Mesenchymal stem cell (in vitro differentiated cells and primary cell): ENCODE measurements at regions not wholly inside any gene's neighbourhood (a gene's known extent, or its start where the extent isn't known, plus 50 kb on each side); places are given as distances from the start of the nearest gene placed in this dataset.

Experiments used
- DNase-seq: peaks from one replicate; pipeline ENCODE4 v3.0.0-alpha.2; 2013
- H2AFZ ChIP-seq: one replicate; pipeline ENCODE4 v1.6.1; 2013; ENCODE audit warnings: low read depth, mild to moderate bottlenecking, control low read depth, inconsistent platforms, low read length, moderate library complexity
- H2AK5ac ChIP-seq: 2 replicates; pipeline ENCODE4 v1.6.1; 2013; ENCODE audit warnings: low read length, moderate library complexity, mild to moderate bottlenecking, inconsistent platforms; ENCODE audit not compliant: severe bottlenecking
- H2BK120ac ChIP-seq: one replicate; pipeline ENCODE4 v1.6.1; 2013; ENCODE audit warnings: low read depth, mild to moderate bottlenecking, inconsistent platforms, low read length, moderate library complexity
- H2BK12ac ChIP-seq, 2 experiments: one replicate each; pipeline ENCODE4 v1.6.1; 2013; ENCODE audit warnings: inconsistent platforms in 2 of 2, low read length in 2 of 2, mild to moderate bottlenecking in 2 of 2, moderate library complexity in 2 of 2, control low read depth in 1 of 2
- H2BK15ac ChIP-seq: one replicate; pipeline ENCODE4 v1.6.1; 2013; ENCODE audit warnings: mild to moderate bottlenecking, low read depth, inconsistent platforms; ENCODE audit not compliant: poor library complexity, severe bottlenecking
- H2BK5ac ChIP-seq: 2 replicates; pipeline ENCODE4 v1.6.1; 2013; ENCODE audit warnings: low read depth, mild to moderate bottlenecking, low read length, control low read depth, inconsistent platforms; ENCODE audit not compliant: poor library complexity, severe bottlenecking
- H3K14ac ChIP-seq, 2 experiments: one replicate each; pipeline ENCODE4 v1.6.1; 2013; ENCODE audit warnings: inconsistent platforms in 2 of 2, low read length in 2 of 2, control low read depth in 1 of 2, mild to moderate bottlenecking in 1 of 2, moderate library complexity in 1 of 2
- H3K18ac ChIP-seq, 2 experiments: one replicate each; pipeline ENCODE4 v1.6.1; 2013; ENCODE audit warnings: inconsistent platforms in 2 of 2, low read length in 2 of 2, control low read depth in 1 of 2, low read depth in 1 of 2, mild to moderate bottlenecking in 1 of 2
- H3K23ac ChIP-seq, 2 experiments: one replicate each; pipeline ENCODE4 v1.6.1; 2013; ENCODE audit warnings: inconsistent platforms in 2 of 2, low read length in 2 of 2, mild to moderate bottlenecking in 2 of 2, moderate library complexity in 2 of 2, control low read depth in 1 of 2
- H3K27ac ChIP-seq: 2 replicates; pipeline ENCODE4 v1.5.1; 2013; ENCODE audit warnings: mild to moderate bottlenecking, moderate library complexity, low read length, control low read depth, inconsistent platforms; ENCODE audit not compliant: poor library complexity, severe bottlenecking
- H3K27me3 ChIP-seq, 2 experiments: 2 replicates each; pipeline versions ENCODE4 v1.6.1 to v1.7.0; 2013; ENCODE audit warnings: low read length in 2 of 2, mild to moderate bottlenecking in 2 of 2, moderate library complexity in 2 of 2, control low read depth in 1 of 2, inconsistent platforms in 1 of 2; ENCODE audit not compliant: control insufficient read depth in 1 of 2, insufficient read depth in 1 of 2
- H3K36me3 ChIP-seq, 2 experiments: 2 replicates each; pipeline versions ENCODE4 v1.6.1 to v1.7.0; 2013; ENCODE audit warnings: low read length in 2 of 2, control low read depth in 1 of 2, inconsistent platforms in 1 of 2, low read depth in 1 of 2, mild to moderate bottlenecking in 1 of 2; ENCODE audit not compliant: insufficient read depth in 2 of 2, control insufficient read depth in 1 of 2
- H3K4ac ChIP-seq, 2 experiments: one replicate each; pipeline ENCODE4 v1.6.1; 2013; ENCODE audit warnings: inconsistent platforms in 2 of 2, low read length in 2 of 2, mild to moderate bottlenecking in 2 of 2, moderate library complexity in 2 of 2, control low read depth in 1 of 2, low read depth in 1 of 2
- H3K4me1 ChIP-seq: 2 replicates; pipeline ENCODE4 v1.6.1; 2013; ENCODE audit warnings: low read depth, low read length, control low read depth; ENCODE audit not compliant: control insufficient read depth, insufficient read depth
- H3K4me2 ChIP-seq: 2 replicates; pipeline ENCODE4 v1.6.1; 2013; ENCODE audit warnings: low read length, mild to moderate bottlenecking, inconsistent platforms; ENCODE audit not compliant: poor library complexity, severe bottlenecking
- H3K4me3 ChIP-seq, 2 experiments: 2 replicates each; pipeline versions ENCODE4 v1.5.1 to v1.7.0; 2013; ENCODE audit warnings: low read length in 2 of 2, mild to moderate bottlenecking in 2 of 2, control low read depth in 1 of 2, low read depth in 1 of 2; ENCODE audit not compliant: insufficient read depth in 1 of 2
- H3K79me1 ChIP-seq: replicated peaks from 2 replicates; pipeline ENCODE4 v1.6.1; 2013; ENCODE audit warnings: mild to moderate bottlenecking, control low read depth, low read length, inconsistent platforms; ENCODE audit not compliant: poor library complexity, severe bottlenecking
- H3K9ac ChIP-seq: 2 replicates; pipeline ENCODE4 v1.7.0; 2013; ENCODE audit warnings: mild to moderate bottlenecking, low read length, moderate library complexity
- H3K9me3 ChIP-seq: 2 replicates; pipeline ENCODE4 v1.7.0; 2013; ENCODE audit warnings: mild to moderate bottlenecking, low read length; ENCODE audit not compliant: control insufficient read depth
- H4K8ac ChIP-seq: one replicate; pipeline ENCODE4 v1.6.1; 2013; ENCODE audit warnings: inconsistent platforms, mild to moderate bottlenecking, low read length, moderate library complexity
- H4K91ac ChIP-seq: one replicate; pipeline ENCODE4 v1.6.1; 2013; ENCODE audit warnings: mild to moderate bottlenecking, low read length, inconsistent platforms
- WGBS: methylation state at CpG from one replicate; pipeline ENCODE4 v1.1.7; 2013; ENCODE audit warnings: mixed read lengths; 5-methylcytosine and 5-hydroxymethylcytosine counted together

DNA sequence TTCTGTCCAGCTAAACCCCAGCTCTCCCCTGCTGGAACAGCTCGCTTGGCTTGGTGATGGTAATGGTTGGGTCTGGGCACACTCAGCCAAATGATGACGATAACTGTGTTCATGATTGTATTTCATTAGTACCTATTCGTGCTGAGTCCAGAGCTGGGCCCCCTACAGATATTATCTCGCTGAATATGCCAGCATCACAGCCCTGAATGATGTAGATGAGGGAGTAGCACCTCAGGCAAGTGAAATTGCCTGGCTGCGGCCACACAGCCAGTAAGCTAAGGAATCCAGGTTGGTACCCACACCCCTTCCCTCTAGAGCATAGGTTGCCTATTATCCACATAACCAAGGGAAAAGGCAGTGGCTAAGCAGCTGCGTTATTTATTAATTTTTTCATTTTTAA is 163.5 kb downstream of the KTN1 start:
- WGBS = 92% methylated on average over 6 of the region's 6 CpGs
- Histone ChIP-seq H3K27me3 (no peaks in the 10 kb centered on the region), H4K8ac (no peak overlapping the region)

DNA sequence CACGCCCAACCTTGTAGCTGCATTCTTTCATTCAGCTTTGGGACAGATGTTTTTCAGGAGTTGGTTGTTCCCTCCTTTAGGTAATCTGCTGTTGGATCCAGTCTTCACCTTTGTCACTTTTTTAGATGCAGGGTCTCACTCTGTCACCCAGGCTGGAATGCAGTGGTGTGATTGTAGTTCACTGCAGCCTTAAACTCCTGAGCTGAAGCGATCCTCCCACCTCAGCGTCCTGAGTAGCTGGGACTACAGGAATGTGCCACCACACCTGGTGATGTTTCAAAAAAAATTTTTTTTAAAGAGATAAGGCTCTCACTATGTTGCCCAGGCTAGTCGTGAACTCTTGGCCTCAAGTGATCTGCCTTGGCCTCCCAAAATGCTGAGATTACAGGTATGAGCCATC is 164.3 kb downstream of the KTN1 start:
- Histone ChIP-seq H2BK5ac (no peak overlapping the region), H3K18ac (no peak overlapping the region), H3K4me1 (peaks cover 18% of the 10 kb centered on the region), H3K4me3 (no peak overlapping the region), H2BK120ac (no peak overlapping the region), H3K14ac (no peak overlapping the region), H3K9ac (no peak overlapping the region), H2BK12ac (no peak overlapping the region), H3K23ac (no peak overlapping the region), H2AK5ac (no peak overlapping the region), H2BK15ac (no peak overlapping the region), H3K27me3 (no peaks in the 10 kb centered on the region), H4K91ac (no peak overlapping the region), H3K27ac (no peak overlapping the region), H3K4ac (no peak overlapping the region), H3K9me3 (no peaks in the 10 kb centered on the region), H4K8ac (no peak overlapping the region), H3K36me3 (no peaks in the 10 kb centered on the region), H3K79me1 (no peaks in the 10 kb centered on the region), H3K4me2 (no peak overlapping the region), H2AFZ (no peak overlapping the region)
- WGBS = 98% methylated on average over 4 of the region's 4 CpGs
- no peak for DNase-seq

More for the DNA sequence above, 163.5 kb downstream of the KTN1 start:
- no peaks in the 10 kb centered on the region for H3K9me3 ChIP-seq
- H3K23ac ChIP-seq = no peak overlapping the region
- no peak overlapping the region for H2BK15ac ChIP-seq
- no peaks in the 10 kb centered on the region for H3K36me3 ChIP-seq
- H4K91ac ChIP-seq = no peak overlapping the region
- no peak overlapping the region for H3K4me2 ChIP-seq
- no peaks in the 10 kb centered on the region for H3K79me1 ChIP-seq
- no peak overlapping the region for H3K4me3 ChIP-seq
- no peak overlapping the region for H2AFZ ChIP-seq
- no peak overlapping the region for H3K9ac ChIP-seq
- no peak overlapping the region for H2BK12ac ChIP-seq
- no peak overlapping the region for H2AK5ac ChIP-seq
- H3K4ac ChIP-seq = no peak overlapping the region
- no peak overlapping the region for H3K14ac ChIP-seq
- H3K18ac ChIP-seq = no peak overlapping the region
- H2BK120ac ChIP-seq = no peak overlapping the region
- no peak overlapping the region for H2BK5ac ChIP-seq
- no peak for DNase-seq
- no peak overlapping the region for H3K27ac ChIP-seq
- H3K4me1 ChIP-seq = peaks cover 16% of the 10 kb centered on the region

DNA sequence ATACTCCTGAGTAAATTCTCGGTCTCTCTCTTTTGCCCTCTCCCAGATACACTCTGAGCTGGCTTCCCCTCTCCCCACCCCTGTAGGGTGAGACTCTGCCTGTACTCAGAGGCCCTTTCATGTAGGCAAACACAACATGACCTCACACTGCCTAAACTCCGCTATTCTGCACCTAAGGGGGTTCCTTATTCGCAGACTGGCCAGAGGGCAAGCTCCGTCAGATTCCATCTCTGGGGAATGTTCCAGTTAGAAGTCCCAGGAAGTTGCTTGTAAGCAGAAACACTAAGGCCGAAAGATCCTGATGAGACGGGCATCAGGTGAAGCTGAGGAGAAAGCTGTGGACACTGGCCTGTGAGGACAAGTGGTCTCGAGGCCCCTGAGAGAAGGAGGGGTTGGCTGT is 165.9 kb downstream of the KTN1 start:
- H3K36me3 ChIP-seq = no peaks in the 10 kb centered on the region
- DNase-seq = no peak
- no peak overlapping the region for H3K18ac ChIP-seq
- 93% methylated on average over 7 of the region's 7 CpGs for WGBS
- no peaks in the 10 kb centered on the region for H3K9me3 ChIP-seq
- no peak overlapping the region for H2BK15ac ChIP-seq
- no peak overlapping the region for H3K14ac ChIP-seq
- H3K27ac ChIP-seq = no peak overlapping the region
- H2BK120ac ChIP-seq = no peak overlapping the region
- no peaks in the 10 kb centered on the region for H3K27me3 ChIP-seq
- H4K8ac ChIP-seq = no peak overlapping the region
- peak overlapping the region; percentile 18 for H2AK5ac ChIP-seq
- no peak overlapping the region for H2BK5ac ChIP-seq
- no peak overlapping the region for H3K4ac ChIP-seq
- no peaks in the 10 kb centered on the region for H3K79me1 ChIP-seq
- no peak overlapping the region for H2BK12ac ChIP-seq
- no peak overlapping the region for H3K4me3 ChIP-seq
- H2AFZ ChIP-seq = no peak overlapping the region
- H3K23ac ChIP-seq = no peak overlapping the region
- H3K4me1 ChIP-seq = peaks cover 13% of the 10 kb centered on the region
- H4K91ac ChIP-seq = no peak overlapping the region
- no peak overlapping the region for H3K4me2 ChIP-seq
- no peak overlapping the region for H3K9ac ChIP-seq

DNA sequence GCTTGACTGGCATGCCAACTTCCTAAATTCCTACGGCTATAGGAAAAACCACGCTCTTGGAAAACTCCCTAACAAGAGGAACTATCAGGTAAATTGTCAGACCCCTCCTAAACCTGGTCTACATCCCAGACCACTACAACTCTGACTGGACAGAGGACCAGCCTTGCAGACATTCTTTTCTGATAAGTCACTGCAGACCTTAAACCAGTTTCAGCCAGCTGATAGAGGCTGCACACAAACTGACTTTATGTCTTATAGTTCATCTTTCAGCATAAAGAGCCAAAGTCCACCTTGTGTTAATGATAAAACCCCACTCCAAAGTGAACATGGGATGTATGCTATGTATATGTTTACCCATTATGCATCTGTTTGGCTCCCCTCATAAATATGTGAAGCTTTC is 166.6 kb downstream of the KTN1 start:
- Histone ChIP-seq H3K4me3 (no peak overlapping the region), H3K9me3 (no peaks in the 10 kb centered on the region), H2BK12ac (no peak overlapping the region), H3K4me1 (peaks cover 11% of the 10 kb centered on the region), H3K36me3 (no peaks in the 10 kb centered on the region), H3K27ac (no peak overlapping the region), H2AFZ (no peak overlapping the region), H3K4me2 (no peak overlapping the region), H2BK5ac (no peak overlapping the region), H3K4ac (no peak overlapping the region), H2AK5ac (no peak overlapping the region), H2BK120ac (no peak overlapping the region), H3K14ac (no peak overlapping the region), H2BK15ac (no peak overlapping the region), H3K23ac (no peak overlapping the region), H4K8ac (no peak overlapping the region), H3K18ac (no peak overlapping the region), H4K91ac (no peak overlapping the region), H3K79me1 (no peaks in the 10 kb centered on the region), H3K9ac (no peak overlapping the region), H3K27me3 (no peaks in the 10 kb centered on the region)
- WGBS = 99% methylated on average over 2 of the region's 2 CpGs
- DNase-seq = peak; percentile 17
